HG03469 (cell line): ENCODE measurements at regions not wholly inside any gene's neighbourhood (a gene's known extent, or its start where the extent isn't known, plus 50 kb on each side); places are given as distances from the start of the nearest gene placed in this dataset.

Experiments
- ATAC-seq: cut with Tn5 transposase; IDR thresholded peaks from one replicate; pipeline ENCODE4 v1.9.1; 2021; ENCODE audit warnings: mild to moderate bottlenecking, moderate library complexity, moderate number of reproducible peaks; ENCODE audit not compliant: unreplicated experiment

GRCh38 chr21:24055696-24056095, 1551.6 kb downstream of the MRPL39 start:
- no peak for ATAC-seq

- ATAC-seq = no peak
Measured at GRCh38 chr21:24050231-24050630, 1557.0 kb downstream of the MRPL39 start.

- no peak for ATAC-seq
Measured at GRCh38 chr21:24046829-24047443, 1560.3 kb downstream of the MRPL39 start.

GRCh38 chr21:24045775-24046215, 1561.5 kb downstream of the MRPL39 start:
- ATAC-seq = no peak

- ATAC-seq = no peak
Measured at GRCh38 chr21:24045373-24045772, 1561.9 kb downstream of the MRPL39 start.

GRCh38 chr21:24042687-24043086, 1564.6 kb downstream of the MRPL39 start:
- ATAC-seq = no peak

- no peak for ATAC-seq
Measured at GRCh38 chr21:24032709-24033232, 1574.5 kb downstream of the MRPL39 start.

- ATAC-seq = no peak
Measured at GRCh38 chr21:24027396-24027795, 1579.9 kb downstream of the MRPL39 start.

GRCh38 chr21:24025101-24025500, 1582.2 kb downstream of the MRPL39 start:
- ATAC-seq = no peak

GRCh38 chr21:24023936-24024335, 1583.3 kb downstream of the MRPL39 start:
- ATAC-seq = no peak

GRCh38 chr21:24023402-24023801, 1583.9 kb downstream of the MRPL39 start:
- no peak for ATAC-seq

- ATAC-seq = no peak
Measured at GRCh38 chr21:24014381-24014780, 1592.9 kb downstream of the MRPL39 start.

GRCh38 chr21:24011087-24011486, 1596.2 kb downstream of the MRPL39 start:
- ATAC-seq = no peak

GRCh38 chr21:24007592-24007991, 1599.7 kb downstream of the MRPL39 start:
- ATAC-seq = no peak

- ATAC-seq = no peak
Measured at GRCh38 chr21:23986987-23987386, 1620.3 kb downstream of the MRPL39 start.

- ATAC-seq = no peak
Measured at GRCh38 chr21:23986214-23986613, 1621.1 kb downstream of the MRPL39 start.

GRCh38 chr21:23982546-23982945, 1624.7 kb downstream of the MRPL39 start:
- no peak for ATAC-seq

GRCh38 chr21:23977971-23978370, 1629.3 kb downstream of the MRPL39 start:
- ATAC-seq = no peak

- peak; percentile 97 for ATAC-seq
Measured at GRCh38 chr21:23968722-23969647, 1638.3 kb downstream of the MRPL39 start.

- no peak for ATAC-seq
Measured at GRCh38 chr21:23968008-23968407, 1639.3 kb downstream of the MRPL39 start.

- ATAC-seq = no peak
Measured at GRCh38 chr21:23963454-23963853, 1643.8 kb downstream of the MRPL39 start.

- no peak for ATAC-seq
Measured at GRCh38 chr21:23960769-23961168, 1646.5 kb downstream of the MRPL39 start.
